Upper lobe of left lung (tissue), 6 donors: ENCODE measurements at regions not wholly inside any gene's neighbourhood (a gene's known extent, or its start where the extent isn't known, plus 50 kb on each side); places are given as distances from the start of the nearest gene placed in this dataset.

Experiments used
- ATAC-seq, 2 donors: fragments of 200-7000 bp; cut with Tn5 transposase; one replicate each; pipeline ENCODE4 v1.9.1; 2022; ENCODE audit warnings: mild to moderate bottlenecking in 2 of 2, moderate library complexity in 2 of 2; ENCODE audit not compliant: low FRiP score in 2 of 2
- DNase-seq, 2 donors: peaks; one replicate each; pipeline ENCODE4 v3.0.0-alpha.2; 2019 to 2020
- H3K27ac ChIP-seq, 4 donors: fragments of 200-600 bp; sonication (generic); one replicate each; pipeline ENCODE4 v1.5.1; 2016 to 2019
- H3K27me3 ChIP-seq, 4 donors: fragments of 200-600 bp; sonication (generic); one replicate each; pipeline ENCODE4 v1.5.1; 2017 to 2019
- H3K36me3 ChIP-seq, 4 donors: fragments of 200-600 bp; sonication (generic); one replicate each; pipeline ENCODE4 v1.5.1; 2016 to 2019
- H3K4me1 ChIP-seq, 4 donors: fragments of 200-600 bp; sonication (generic); one replicate each; pipeline ENCODE4 v1.5.1; 2018 to 2019
- H3K4me3 ChIP-seq, 4 donors: fragments of 200-600 bp; sonication (generic); one replicate each; pipeline ENCODE4 v1.5.1; 2017 to 2019; ENCODE audit warnings: mild to moderate bottlenecking in 2 of 4, moderate library complexity in 1 of 4
- H3K9me3 ChIP-seq, 4 donors: fragments of 200-600 bp; sonication (generic); one replicate each; pipeline ENCODE4 v1.5.1; 2018 to 2019
- CTCF ChIP-seq, 6 experiments: fragments of 450-650 bp in 4 of 6; fragments of 200-600 bp in 2 of 6; sonication (generic) in 2 of 6; IDR thresholded peaks; one replicate each; pipeline ENCODE4 v1.5.1; 2016 to 2019; ENCODE audit warnings: antibody characterized with exemption in 6 of 6
- EP300 ChIP-seq, 4 donors: sonication (generic); formaldehyde crosslinking; IDR thresholded peaks; one replicate each; pipeline ENCODE4 v1.5.1; 2017; ENCODE audit warnings: antibody characterized with exemption in 4 of 4, control low read depth in 2 of 4
- POLR2A ChIP-seq, 4 donors: fragments of 450-650 bp; IDR thresholded peaks; one replicate each; pipeline ENCODE4 v1.5.1; 2016 to 2017; ENCODE audit warnings: antibody characterized with exemption in 4 of 4, mild to moderate bottlenecking in 2 of 4
- POLR2AphosphoS5 ChIP-seq, 2 donors: sonication (generic); formaldehyde crosslinking; IDR thresholded peaks; one replicate each; pipeline ENCODE4 v1.5.1; 2017; ENCODE audit warnings: antibody characterized with exemption in 2 of 2
- WGBS, 2 donors: methylation state at CpG; one replicate each; pipeline ENCODE4 v1.1.5; 2017 to 2018; 5-methylcytosine and 5-hydroxymethylcytosine counted together
- donor health status: DM: no; HTN: no; CAD: no; lungs with moderate emphysema.
- donor health status: DM: no; HTN: yes; CAD: no; lungs with severe emphysema.

- no peaks in the 10 kb centered on the region for H3K4me1 ChIP-seq
- no peaks in the 10 kb centered on the region for H3K36me3 ChIP-seq
- DNase-seq (no peak), ATAC-seq (no peak)
- WGBS, 2 donors, result 74 to 77% methylated on average over 8 of the region's 8 CpGs
- H3K9me3 ChIP-seq, result peaks cover 0 to 4% (median 0%) of the 10 kb centered on the region in 4 donors
- H3K27ac ChIP-seq, result no peak overlapping the region
- H3K4me3 ChIP-seq, result no peak overlapping the region
- TF ChIP-seq EP300 (IDR thresholded peaks at IDR 0.05) (no peak), POLR2A (IDR thresholded peaks at IDR 0.05) (no peak), POLR2AphosphoS5 (IDR thresholded peaks at IDR 0.05) (no peak), CTCF (IDR thresholded peaks at IDR 0.05) (no peak)
- H3K27me3 ChIP-seq, result no peaks in the 10 kb centered on the region
Observed at GRCh38 chr14:44291366-44291915, 215.6 kb downstream of the FSCB start.

- Histone ChIP-seq H3K27me3 (no peaks in the 10 kb centered on the region), H3K27ac (no peak overlapping the region), H3K9me3 (no peaks in the 10 kb centered on the region), H3K36me3 (no peaks in the 10 kb centered on the region), H3K4me3 (no peak overlapping the region), H3K4me1 (no peaks in the 10 kb centered on the region)
- ATAC-seq, result no peak
- WGBS, 2 donors, result 83 to 88% methylated on average over 2 of the region's 2 CpGs
- no peak for DNase-seq
- TF ChIP-seq EP300 (IDR thresholded peaks at IDR 0.05), result no peak
- TF ChIP-seq POLR2AphosphoS5 (IDR thresholded peaks at IDR 0.05), result no peak
- TF ChIP-seq POLR2A (IDR thresholded peaks at IDR 0.05), result no peak
- TF ChIP-seq CTCF (IDR thresholded peaks at IDR 0.05), result no peak
Observed at GRCh38 chr14:44287858-44288257, 219.2 kb downstream of the FSCB start.

- 81 to 93% methylated on average over 2 of the region's 2 CpGs for WGBS, 2 donors
Observed at GRCh38 chr14:44286201-44286600, 220.9 kb downstream of the FSCB start.

GRCh38 chr14:44283836-44284235 is 223.2 kb downstream of the FSCB start:
- DNase-seq (no peak), ATAC-seq (no peak)
- Histone ChIP-seq H3K27me3 (no peaks in the 10 kb centered on the region), H3K4me1 (no peaks in the 10 kb centered on the region), H3K36me3 (no peaks in the 10 kb centered on the region), H3K9me3 (no peaks in the 10 kb centered on the region), H3K27ac (no peak overlapping the region), H3K4me3 (no peak overlapping the region)
- WGBS, 2 donors, result 46 to 63% methylated on average over 1 of the region's 1 CpG
- TF ChIP-seq EP300 (IDR thresholded peaks at IDR 0.05), result no peak
- TF ChIP-seq POLR2A (IDR thresholded peaks at IDR 0.05), result no peak
- TF ChIP-seq CTCF (IDR thresholded peaks at IDR 0.05), result no peak
- TF ChIP-seq POLR2AphosphoS5 (IDR thresholded peaks at IDR 0.05), result no peak

More at GRCh38 chr14:44286201-44286600, 220.9 kb downstream of the FSCB start:
- no peaks in the 10 kb centered on the region for H3K4me1 ChIP-seq
- no peaks in the 10 kb centered on the region for H3K9me3 ChIP-seq
- H3K27ac ChIP-seq, result no peak overlapping the region
- no peaks in the 10 kb centered on the region for H3K36me3 ChIP-seq
- no peak overlapping the region for H3K4me3 ChIP-seq
- TF ChIP-seq POLR2AphosphoS5 (IDR thresholded peaks at IDR 0.05) (no peak), EP300 (IDR thresholded peaks at IDR 0.05) (no peak), POLR2A (IDR thresholded peaks at IDR 0.05) (no peak), CTCF (IDR thresholded peaks at IDR 0.05) (no peak)
- ATAC-seq, result no peak
- DNase-seq, result no peak
- H3K27me3 ChIP-seq, result no peaks in the 10 kb centered on the region

GRCh38 chr14:44279357-44279756 is 227.7 kb downstream of the FSCB start:
- 46 to 48% methylated on average over 1 of the region's 1 CpG for WGBS, 2 donors
- H3K27me3 ChIP-seq, result no peaks in the 10 kb centered on the region

More at GRCh38 chr14:44279357-44279756, 227.7 kb downstream of the FSCB start:
- DNase-seq (no peak), ATAC-seq (no peak)
- Histone ChIP-seq H3K27ac (no peak overlapping the region), H3K36me3 (no peaks in the 10 kb centered on the region), H3K9me3 (no peaks in the 10 kb centered on the region), H3K4me3 (no peak overlapping the region), H3K4me1 (no peaks in the 10 kb centered on the region)
- no peak for TF ChIP-seq POLR2A (IDR thresholded peaks at IDR 0.05)
- no peak for TF ChIP-seq CTCF (IDR thresholded peaks at IDR 0.05)
- TF ChIP-seq EP300 (IDR thresholded peaks at IDR 0.05), result no peak
- TF ChIP-seq POLR2AphosphoS5 (IDR thresholded peaks at IDR 0.05), result no peak
